IMR-90 (cell line): ENCODE measurements at regions not wholly inside any gene's neighbourhood (a gene's known extent, or its start where the extent isn't known, plus 50 kb on each side); places are given as distances from the start of the nearest gene placed in this dataset.

Experiments used
- ATAC-seq: fragments of 200-7000 bp; cut with Tn5 transposase; 2 replicates; pipeline ENCODE4 v1.9.1; 2020; ENCODE audit warnings: low read depth, mild to moderate bottlenecking, moderate library complexity
- BruUV-seq: library from RNA; stranded (reverse); fragments of 400-500 nt; replicated peaks from 2 replicates; lab custom pipeline; 2021; lab: Mats Ljungman, UMichigan
- CTCF ChIA-PET: fragments of 300-600 bp; formaldehyde crosslinking; extraction: SDS; loops from one replicate; lab custom pipeline; 2021; ENCODE audit warnings: antibody characterized with exemption; lab: Yijun Ruan, JAX
- POLR2A ChIA-PET: fragments of 300-600 bp; sonication (Branson Sonifier 250); formaldehyde crosslinking; loops from one replicate; lab custom pipeline; 2022; ENCODE audit warnings: antibody characterized with exemption; ENCODE audit not compliant: unreplicated experiment; lab: Charles Lee
- DNase-seq: peaks from one replicate; pipeline ENCODE4 v3.0.0; 2013
- H2AFZ ChIP-seq: replicated peaks from 2 replicates; pipeline ENCODE3; 2013; ENCODE audit warnings: low read length, mild to moderate bottlenecking; ENCODE audit not compliant: poor library complexity
- H2AK5ac ChIP-seq: 2 replicates; pipeline ENCODE4 v1.6.1; 2013; ENCODE audit warnings: low read depth, low read length, inconsistent platforms
- H2AK9ac ChIP-seq: replicated peaks from 2 replicates; pipeline ENCODE3; 2013; ENCODE audit warnings: mild to moderate bottlenecking, low read depth, low read length, moderate library complexity; ENCODE audit not compliant: poor library complexity
- H2BK120ac ChIP-seq: 2 replicates; pipeline ENCODE4 v1.6.1; 2013; ENCODE audit warnings: low read depth, low read length, inconsistent platforms
- H2BK15ac ChIP-seq: 3 replicates; pipeline ENCODE4 v1.6.1; 2013; ENCODE audit warnings: low read depth, low read length, inconsistent platforms
- H2BK20ac ChIP-seq: 2 replicates; pipeline ENCODE4 v1.6.1; 2013; ENCODE audit warnings: low read depth, mild to moderate bottlenecking, inconsistent platforms, low read length, moderate library complexity
- H2BK5ac ChIP-seq: 2 replicates; pipeline ENCODE4 v1.6.1; 2013; ENCODE audit warnings: mild to moderate bottlenecking, low read depth, low read length, inconsistent platforms; ENCODE audit not compliant: poor library complexity, severe bottlenecking
- H3K14ac ChIP-seq: replicated peaks from 2 replicates; pipeline ENCODE4 v1.6.1; 2013; ENCODE audit warnings: low read depth, low read length, inconsistent platforms
- H3K18ac ChIP-seq: 2 replicates; pipeline ENCODE4 v1.6.1; 2013; ENCODE audit warnings: low read depth, low read length, control low read depth
- H3K23ac ChIP-seq: 2 replicates; pipeline ENCODE4 v1.6.1; 2013; ENCODE audit warnings: low read depth, low read length, inconsistent platforms
- H3K27ac ChIP-seq: 2 replicates; pipeline ENCODE4 v1.5.1; 2013; ENCODE audit warnings: mild to moderate bottlenecking, control low read depth, low read length; ENCODE audit not compliant: insufficient read depth
- H3K27me3 ChIP-seq: 2 replicates; pipeline ENCODE4 v1.6.1; 2013; ENCODE audit warnings: low read length; ENCODE audit not compliant: control insufficient read depth, insufficient read depth
- H3K36me3 ChIP-seq: 2 replicates; pipeline ENCODE4 v1.6.1; 2013; ENCODE audit warnings: low read length, mixed read lengths; ENCODE audit not compliant: control insufficient read depth, insufficient read depth
- H3K4ac ChIP-seq: 2 replicates; pipeline ENCODE4 v1.6.1; 2013; ENCODE audit warnings: low read depth, low read length, inconsistent platforms
- H3K4me1 ChIP-seq: 2 replicates; pipeline ENCODE4 v1.6.1; 2013; ENCODE audit warnings: low read length, mixed read lengths; ENCODE audit not compliant: control insufficient read depth, insufficient read depth
- H3K4me2 ChIP-seq: 2 replicates; pipeline ENCODE4 v1.6.1; 2013; ENCODE audit warnings: low read depth, mild to moderate bottlenecking, control low read depth, low read length, moderate library complexity
- H3K4me3 ChIP-seq: 2 replicates; pipeline ENCODE4 v1.5.1; 2013; ENCODE audit warnings: low read depth, mild to moderate bottlenecking, control low read depth, low read length, moderate library complexity; ENCODE audit not compliant: insufficient read depth
- H3K56ac ChIP-seq: 2 replicates; pipeline ENCODE4 v1.6.1; 2013; ENCODE audit warnings: low read length, inconsistent platforms; ENCODE audit not compliant: insufficient read depth; ENCODE audit errors: extremely low read depth
- H3K79me1 ChIP-seq, 2 experiments: 2 replicates each; pipeline ENCODE4 v1.6.1; 2013; ENCODE audit warnings: low read length in 2 of 2, inconsistent platforms in 1 of 2, low read depth in 1 of 2
- H3K9ac ChIP-seq: 2 replicates; pipeline ENCODE4 v1.6.1; 2013; ENCODE audit warnings: low read depth, low read length, control low read depth
- H3K9me1 ChIP-seq: 2 replicates; pipeline ENCODE4 v1.6.1; 2013; ENCODE audit warnings: low read length, inconsistent platforms; ENCODE audit not compliant: insufficient read depth
- H3K9me3 ChIP-seq: 2 replicates; pipeline ENCODE4 v1.6.1; 2013; ENCODE audit warnings: low read length; ENCODE audit not compliant: control insufficient read depth, insufficient read depth
- H4K20me1 ChIP-seq: 2 replicates; pipeline ENCODE4 v1.6.1; 2013; ENCODE audit warnings: low read length, inconsistent platforms; ENCODE audit not compliant: insufficient read depth
- H4K5ac ChIP-seq: 2 replicates; pipeline ENCODE4 v1.6.1; 2013; ENCODE audit warnings: mild to moderate bottlenecking, low read depth, low read length, control low read depth
- H4K8ac ChIP-seq, 2 experiments: 2 replicates each; pipeline ENCODE4 v1.6.1; 2013; ENCODE audit warnings: low read depth in 2 of 2, low read length in 2 of 2, control low read depth in 1 of 2, inconsistent platforms in 1 of 2
- H4K91ac ChIP-seq: 2 replicates; pipeline ENCODE4 v1.6.1; 2013; ENCODE audit warnings: low read depth, low read length, inconsistent platforms; ENCODE audit not compliant: insufficient read depth
- BHLHE40 ChIP-seq: fragments of 150-350 bp; IDR thresholded peaks from 2 replicates; pipeline ENCODE4 v1.6.1; 2016; ENCODE audit warnings: mild to moderate bottlenecking, low read depth, low read length
- CEBPB ChIP-seq: IDR thresholded peaks from 2 replicates; pipeline ENCODE4 v1.6.1; 2012; ENCODE audit warnings: low read depth, low read length, improper control_type of control experiment
- FOS ChIP-seq: fragments of 150-350 bp; IDR thresholded peaks from 2 replicates; pipeline ENCODE4 v1.6.1; 2016; ENCODE audit warnings: low read depth, low read length
- MAFK ChIP-seq: IDR thresholded peaks from 2 replicates; pipeline ENCODE4 v1.6.1; 2012; ENCODE audit warnings: low read depth, low read length, improper control_type of control experiment
- MAZ ChIP-seq: IDR thresholded peaks from 2 replicates; pipeline ENCODE4 v1.6.1; 2012; ENCODE audit warnings: low read depth, mild to moderate bottlenecking, low read length, improper control_type of control experiment, moderate library complexity, borderline replicate concordance
- RCOR1 ChIP-seq: IDR thresholded peaks from 2 replicates; pipeline ENCODE4 v1.6.1; 2012; ENCODE audit warnings: mild to moderate bottlenecking, low read length, improper control_type of control experiment; ENCODE audit not compliant: insufficient replicate concordance
- RFX5 ChIP-seq: IDR thresholded peaks from 2 replicates; pipeline ENCODE4 v1.8.0; 2012; ENCODE audit warnings: low read depth, mild to moderate bottlenecking, low read length, moderate library complexity
- SMC3 ChIP-seq: fragments of 150-350 bp; IDR thresholded peaks from 2 replicates; pipeline ENCODE4 v1.6.1; 2016; ENCODE audit warnings: low read depth, mild to moderate bottlenecking, antibody characterized with exemption, low read length, moderate library complexity
- WGBS, 2 experiments: methylation state at CpG; one replicate each; pipeline versions ENCODE4 v1.1.5 to v1.1.7; 2013; ENCODE audit warnings: missing lambda C conversion rate in 2 of 2; ENCODE audit not compliant: insufficient read length in 1 of 2; ENCODE audit errors: extremely low coverage in 2 of 2; 5-methylcytosine and 5-hydroxymethylcytosine counted together
- dilution Hi-C: fragments of 300-500 bp; cut with HindIII; formaldehyde crosslinking; loops from one replicate; pipeline ENCODE4 v1.14.3; 2018; ENCODE audit warnings: low sequenced_read_pairs; ENCODE audit not compliant: unreplicated experiment
- in situ Hi-C: fragments of 300-500 bp; cut with MboI; formaldehyde crosslinking; loops from 3 replicates; pipeline ENCODE4 v1.14.3; 2019; ENCODE audit warnings: low sequenced_read_pairs, inconsistent platforms, mixed read lengths
- intact Hi-C: fragments of 100-400 bp; cut with micrococcal nuclease; formaldehyde crosslinking; loops from 2 replicates; pipeline ENCODE4 v1.10.0; 2022
- TF ChIP-seq, protein P1 (sequence below): conservative IDR thresholded peaks from 2 replicates; pipeline ENCODE4 v1.5.1; 2012; ENCODE audit warnings: mild to moderate bottlenecking, low read depth, low read length, improper control_type of control experiment
- TF ChIP-seq, protein P2 (sequence below): fragments of 150-350 bp; IDR thresholded peaks from 2 replicates; pipeline ENCODE4 v1.6.1; 2016; ENCODE audit warnings: low read depth, mild to moderate bottlenecking, low read length, moderate library complexity, borderline replicate concordance

DNA sequence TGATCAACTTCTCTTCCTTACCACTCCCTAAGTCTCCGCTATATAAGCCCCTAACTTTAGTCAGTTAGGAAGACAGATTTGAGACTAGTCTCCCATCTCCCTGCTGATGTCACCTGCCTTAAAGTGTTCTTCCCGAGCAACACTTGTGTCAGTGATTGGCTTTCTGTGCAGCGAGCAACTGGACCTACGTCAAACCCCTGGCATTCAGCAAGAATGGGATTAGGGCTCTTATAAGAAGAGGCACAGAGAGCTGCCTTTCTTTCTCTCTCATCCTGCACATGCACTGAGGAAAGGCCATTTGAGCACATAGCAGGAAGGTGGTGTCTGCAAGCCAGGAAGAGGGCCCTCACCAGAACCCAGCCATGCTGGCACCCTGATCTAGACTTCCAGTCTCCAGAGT is 116.6 kb upstream of the THY1 start:
- H2BK20ac ChIP-seq: no peak overlapping the region
- DNase-seq (no peak), ATAC-seq (no peak)
- no peaks in the 10 kb centered on the region for H3K36me3 ChIP-seq
- BruUV-seq: no TSS peak
- no peak overlapping the region for H3K56ac ChIP-seq
- no peaks in the 10 kb centered on the region for H3K79me1 ChIP-seq
- no peak overlapping the region for H4K5ac ChIP-seq
- H3K9me1 ChIP-seq: no peaks in the 10 kb centered on the region
- H4K91ac ChIP-seq: no peak overlapping the region
- H4K8ac ChIP-seq: no peak overlapping the region
- H3K4me1 ChIP-seq: no peaks in the 10 kb centered on the region
- no peak for TF ChIP-seq RFX5
- TF ChIP-seq, protein P1, sequence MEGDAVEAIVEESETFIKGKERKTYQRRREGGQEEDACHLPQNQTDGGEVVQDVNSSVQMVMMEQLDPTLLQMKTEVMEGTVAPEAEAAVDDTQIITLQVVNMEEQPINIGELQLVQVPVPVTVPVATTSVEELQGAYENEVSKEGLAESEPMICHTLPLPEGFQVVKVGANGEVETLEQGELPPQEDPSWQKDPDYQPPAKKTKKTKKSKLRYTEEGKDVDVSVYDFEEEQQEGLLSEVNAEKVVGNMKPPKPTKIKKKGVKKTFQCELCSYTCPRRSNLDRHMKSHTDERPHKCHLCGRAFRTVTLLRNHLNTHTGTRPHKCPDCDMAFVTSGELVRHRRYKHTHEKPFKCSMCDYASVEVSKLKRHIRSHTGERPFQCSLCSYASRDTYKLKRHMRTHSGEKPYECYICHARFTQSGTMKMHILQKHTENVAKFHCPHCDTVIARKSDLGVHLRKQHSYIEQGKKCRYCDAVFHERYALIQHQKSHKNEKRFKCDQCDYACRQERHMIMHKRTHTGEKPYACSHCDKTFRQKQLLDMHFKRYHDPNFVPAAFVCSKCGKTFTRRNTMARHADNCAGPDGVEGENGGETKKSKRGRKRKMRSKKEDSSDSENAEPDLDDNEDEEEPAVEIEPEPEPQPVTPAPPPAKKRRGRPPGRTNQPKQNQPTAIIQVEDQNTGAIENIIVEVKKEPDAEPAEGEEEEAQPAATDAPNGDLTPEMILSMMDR: no peak
- TF ChIP-seq, protein P2, sequence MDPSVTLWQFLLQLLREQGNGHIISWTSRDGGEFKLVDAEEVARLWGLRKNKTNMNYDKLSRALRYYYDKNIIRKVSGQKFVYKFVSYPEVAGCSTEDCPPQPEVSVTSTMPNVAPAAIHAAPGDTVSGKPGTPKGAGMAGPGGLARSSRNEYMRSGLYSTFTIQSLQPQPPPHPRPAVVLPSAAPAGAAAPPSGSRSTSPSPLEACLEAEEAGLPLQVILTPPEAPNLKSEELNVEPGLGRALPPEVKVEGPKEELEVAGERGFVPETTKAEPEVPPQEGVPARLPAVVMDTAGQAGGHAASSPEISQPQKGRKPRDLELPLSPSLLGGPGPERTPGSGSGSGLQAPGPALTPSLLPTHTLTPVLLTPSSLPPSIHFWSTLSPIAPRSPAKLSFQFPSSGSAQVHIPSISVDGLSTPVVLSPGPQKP: no peak
- no peak for TF ChIP-seq RCOR1
- no peak for TF ChIP-seq SMC3
- no peak for TF ChIP-seq MAZ
- TF ChIP-seq CEBPB: no peak
- no peak for TF ChIP-seq MAFK
- TF ChIP-seq BHLHE40: no peak
- TF ChIP-seq FOS: no peak
- in situ Hi-C loops: no loop called here
- no peak overlapping the region for H2BK5ac ChIP-seq
- no peak overlapping the region for H3K14ac ChIP-seq
- H2BK15ac ChIP-seq: no peak overlapping the region
- no peak overlapping the region for H3K23ac ChIP-seq
- 100% methylated on average over 1 of the region's 4 CpGs; no CpG with 5 or more reads in 1 of the 2 experiments for WGBS, 2 experiments
- H2AFZ ChIP-seq: no peak overlapping the region
- no peak overlapping the region for H3K4me3 ChIP-seq
- H2AK9ac ChIP-seq: no peak overlapping the region
- H2AK5ac ChIP-seq: no peak overlapping the region
- peaks cover 38% of the 10 kb centered on the region for H3K27me3 ChIP-seq
- POLR2A ChIA-PET: no interaction called here
- H2BK120ac ChIP-seq: no peak overlapping the region
- H3K9ac ChIP-seq: no peak overlapping the region
- no peak overlapping the region for H3K4me2 ChIP-seq
- H3K27ac ChIP-seq: no peak overlapping the region
- intact Hi-C loops: no loop called here
- H3K9me3 ChIP-seq: no peaks in the 10 kb centered on the region
- CTCF ChIA-PET: no interaction called here
- no peaks in the 10 kb centered on the region for H4K20me1 ChIP-seq
- dilution Hi-C loops: no loop called here
- no peak overlapping the region for H3K18ac ChIP-seq
- no peak overlapping the region for H3K4ac ChIP-seq
